Right cardiac atrium (tissue), 5 donors: ENCODE measurements at regions not wholly inside any gene's neighbourhood (a gene's known extent, or its start where the extent isn't known, plus 50 kb on each side); places are given as distances from the start of the nearest gene placed in this dataset.

Experiments used
- ATAC-seq, 2 donors: fragments of 200-7000 bp; cut with Tn5 transposase; one replicate each; pipeline versions ENCODE4 v1.8.0 to v1.9.1; 2020; ENCODE audit warnings: moderate library complexity in 2 of 2, mild to moderate bottlenecking in 1 of 2
- DNase-seq, 3 donors: peaks; one replicate each; pipeline ENCODE4 v3.0.0-alpha.2; 2020
- H3K27ac ChIP-seq: one replicate; pipeline ENCODE4 v1.5.1; 2013; ENCODE audit warnings: mild to moderate bottlenecking, low read length, control low read depth, moderate library complexity
- H3K27me3 ChIP-seq: one replicate; pipeline ENCODE4 v1.6.1; 2013; ENCODE audit not compliant: control insufficient read depth, insufficient read depth
- H3K4me1 ChIP-seq: one replicate; pipeline ENCODE4 v1.6.1; 2013; ENCODE audit warnings: low read length; ENCODE audit not compliant: control insufficient read depth, insufficient read depth
- H3K4me3 ChIP-seq: one replicate; pipeline ENCODE4 v1.5.1; 2013; ENCODE audit warnings: low read length, control low read depth
- H3K9me3 ChIP-seq: one replicate; pipeline ENCODE4 v1.6.1; 2013; ENCODE audit warnings: low read length; ENCODE audit not compliant: control insufficient read depth
- WGBS: extraction: QIAGEN DNeasy Blood & Tissue Kit; methylation state at CpG from one replicate; pipeline ENCODE4 v1.1.7; 2013; 5-methylcytosine and 5-hydroxymethylcytosine counted together
- intact Hi-C, 4 donors: fragments of 100-400 bp; cut with DNase I; formaldehyde crosslinking; loops; one replicate each; pipeline versions ENCODE4 v1.11.0 to v1.14.0; 2022 to 2023
- donor health status: healthy with polysubstance abuse.
- donor health status: DM: no; HTN: yes; CAD: no.
- donor health status: DM: no; HTN: no; CAD: no.
- donor health status: DM: no; HTN: yes; CAD: no; lungs with severe emphysema.
- donor health status: DM: yes; HTN: yes; CAD: no.

GRCh38 chr6:101015541-101015940, 134.4 kb upstream of the ASCC3 start:
- H3K9me3 ChIP-seq: no peaks in the 10 kb centered on the region
- H3K4me3 ChIP-seq: no peak overlapping the region
- no peak for DNase-seq
- ATAC-seq: no peak
- H3K4me1 ChIP-seq: no peaks in the 10 kb centered on the region
- intact Hi-C loops: no loop called here
- H3K27me3 ChIP-seq: no peaks in the 10 kb centered on the region
- no peak overlapping the region for H3K27ac ChIP-seq
- 96% methylated on average over 1 of the region's 1 CpG for WGBS

- intact Hi-C loops: no loop called here
- H3K27me3 ChIP-seq: no peaks in the 10 kb centered on the region
- H3K4me1 ChIP-seq: no peaks in the 10 kb centered on the region
- DNase-seq (no peak), ATAC-seq (no peak)
- no peak overlapping the region for H3K27ac ChIP-seq
- 90% methylated on average over 3 of the region's 3 CpGs for WGBS
- H3K4me3 ChIP-seq: no peak overlapping the region
- no peaks in the 10 kb centered on the region for H3K9me3 ChIP-seq
Observed at GRCh38 chr6:101016163-101016562, 135.0 kb upstream of the ASCC3 start.

- intact Hi-C loops: no loop called here
- Histone ChIP-seq H3K9me3 (no peaks in the 10 kb centered on the region), H3K27ac (no peak overlapping the region), H3K4me3 (no peak overlapping the region), H3K27me3 (no peaks in the 10 kb centered on the region), H3K4me1 (no peaks in the 10 kb centered on the region)
- ATAC-seq (no peak), DNase-seq (no peak)
- WGBS: 80% methylated on average over 3 of the region's 3 CpGs
Observed at GRCh38 chr6:101018157-101018556, 137.0 kb upstream of the ASCC3 start.

- H3K9me3 ChIP-seq: no peaks in the 10 kb centered on the region
- H3K4me1 ChIP-seq: no peaks in the 10 kb centered on the region
- intact Hi-C loops: no loop called here
- DNase-seq: no peak
- ATAC-seq: no peak
- H3K4me3 ChIP-seq: no peak overlapping the region
- H3K27ac ChIP-seq: no peak overlapping the region
- no peaks in the 10 kb centered on the region for H3K27me3 ChIP-seq
Observed at GRCh38 chr6:101021504-101021903, 140.4 kb upstream of the ASCC3 start.

GRCh38 chr6:101042966-101043365, 161.8 kb upstream of the ASCC3 start:
- ATAC-seq: no peak
- intact Hi-C loops: no loop called here
- DNase-seq: no peak
- Histone ChIP-seq H3K9me3 (no peaks in the 10 kb centered on the region), H3K4me3 (no peak overlapping the region), H3K27me3 (no peaks in the 10 kb centered on the region), H3K4me1 (no peaks in the 10 kb centered on the region), H3K27ac (no peak overlapping the region)
- 75% methylated on average over 4 of the region's 4 CpGs for WGBS

- intact Hi-C loops: no loop called here
- DNase-seq (no peak), ATAC-seq (no peak)
- WGBS: 48% methylated on average over 1 of the region's 1 CpG
- Histone ChIP-seq H3K4me3 (no peak overlapping the region), H3K9me3 (no peaks in the 10 kb centered on the region), H3K4me1 (no peaks in the 10 kb centered on the region), H3K27ac (no peak overlapping the region), H3K27me3 (no peaks in the 10 kb centered on the region)
Observed at GRCh38 chr6:101058296-101058695, 177.2 kb upstream of the ASCC3 start.

GRCh38 chr6:101066481-101066880, 185.4 kb upstream of the ASCC3 start:
- no peak overlapping the region for H3K4me3 ChIP-seq
- DNase-seq: peak in 1 of 3 donors; percentile 26
- ATAC-seq: no peak
- H3K4me1 ChIP-seq: no peaks in the 10 kb centered on the region
- no peaks in the 10 kb centered on the region for H3K9me3 ChIP-seq
- intact Hi-C loops: no loop called here
- WGBS: 89% methylated on average over 12 of the region's 12 CpGs
- no peak overlapping the region for H3K27ac ChIP-seq
- no peaks in the 10 kb centered on the region for H3K27me3 ChIP-seq

GRCh38 chr6:101069191-101069795, 188.2 kb upstream of the ASCC3 start:
- Histone ChIP-seq H3K27ac (no peak overlapping the region), H3K4me1 (no peaks in the 10 kb centered on the region), H3K4me3 (no peak overlapping the region), H3K9me3 (no peaks in the 10 kb centered on the region), H3K27me3 (no peaks in the 10 kb centered on the region)
- DNase-seq: no peak
- ATAC-seq: no peak
- intact Hi-C loops: no loop called here

GRCh38 chr6:101070044-101070608, 189.0 kb upstream of the ASCC3 start:
- no peaks in the 10 kb centered on the region for H3K4me1 ChIP-seq
- intact Hi-C loops: no loop called here
- peak in 2 of 3 donors; percentile 31 to 38 for DNase-seq
- no peak for ATAC-seq
- H3K4me3 ChIP-seq: no peak overlapping the region
- H3K27ac ChIP-seq: no peak overlapping the region
- WGBS: 88% methylated on average over 23 of the region's 23 CpGs
- H3K9me3 ChIP-seq: no peaks in the 10 kb centered on the region
- H3K27me3 ChIP-seq: no peaks in the 10 kb centered on the region

GRCh38 chr6:101077344-101077743, 196.2 kb upstream of the ASCC3 start:
- H3K9me3 ChIP-seq: no peaks in the 10 kb centered on the region
- no peaks in the 10 kb centered on the region for H3K27me3 ChIP-seq
- intact Hi-C loops: no loop called here
- no peak overlapping the region for H3K4me3 ChIP-seq
- no peak overlapping the region for H3K27ac ChIP-seq
- DNase-seq (no peak), ATAC-seq (no peak)
- no peaks in the 10 kb centered on the region for H3K4me1 ChIP-seq

- ATAC-seq: no peak
Observed at GRCh38 chr6:101079696-101080270, 198.7 kb upstream of the ASCC3 start.

GRCh38 chr6:101080597-101080996, 199.5 kb upstream of the ASCC3 start:
- no peaks in the 10 kb centered on the region for H3K4me1 ChIP-seq
- no peaks in the 10 kb centered on the region for H3K9me3 ChIP-seq
- WGBS: 77% methylated on average over 2 of the region's 2 CpGs
- no peak for ATAC-seq
- no peaks in the 10 kb centered on the region for H3K27me3 ChIP-seq
- intact Hi-C loops: no loop called here
- H3K4me3 ChIP-seq: no peak overlapping the region
- H3K27ac ChIP-seq: no peak overlapping the region
- no peak for DNase-seq

More at GRCh38 chr6:101079696-101080270, 198.7 kb upstream of the ASCC3 start:
- H3K27me3 ChIP-seq: no peaks in the 10 kb centered on the region
- H3K4me1 ChIP-seq: no peaks in the 10 kb centered on the region
- no peak overlapping the region for H3K4me3 ChIP-seq
- H3K27ac ChIP-seq: no peak overlapping the region
- H3K9me3 ChIP-seq: no peaks in the 10 kb centered on the region
- WGBS: 90% methylated on average over 1 of the region's 1 CpG
- no peak for DNase-seq
- intact Hi-C loops: no loop called here
